Heart right ventricle (tissue), 16 donors: ENCODE measurements at regions not wholly inside any gene's neighbourhood (a gene's known extent, or its start where the extent isn't known, plus 50 kb on each side); places are given as distances from the start of the nearest gene placed in this dataset.

ENCODE experiments used
- ATAC-seq, 8 donors: fragments of 200-7000 bp; cut with Tn5 transposase; one replicate each; pipeline ENCODE4 v1.9.1; 2020; ENCODE audit warnings: mild to moderate bottlenecking in 8 of 8, moderate library complexity in 8 of 8, moderate number of reproducible peaks in 1 of 8
- DNase-seq, 2 donors: peaks; one replicate each; pipeline ENCODE4 v3.0.0-alpha.2; 2020
- H3K27ac ChIP-seq, 10 donors: fragments of 200-600 bp; sonication (generic) in 2 of 10; one replicate each; pipeline versions ENCODE4 v1.5.0 to v1.8.0; 2020 to 2022; ENCODE audit warnings: mild to moderate bottlenecking in 3 of 10
- H3K27me3 ChIP-seq, 7 donors: fragments of 200-600 bp; one replicate each; pipeline ENCODE4 v1.8.0; 2021 to 2022; ENCODE audit warnings: mild to moderate bottlenecking in 2 of 7
- H3K36me3 ChIP-seq, 9 donors: fragments of 200-600 bp; sonication (generic) in 1 of 9; one replicate each; pipeline versions ENCODE4 v1.5.0 to v1.8.0; 2020 to 2022; ENCODE audit warnings: mild to moderate bottlenecking in 2 of 9
- H3K4me1 ChIP-seq, 9 donors: fragments of 200-600 bp; sonication (generic) in 1 of 9; one replicate each; pipeline versions ENCODE4 v1.5.0 to v1.8.0; 2020 to 2022; ENCODE audit warnings: mild to moderate bottlenecking in 4 of 9
- H3K4me3 ChIP-seq, 10 donors: fragments of 200-600 bp; sonication (generic) in 2 of 10; one replicate each; pipeline versions ENCODE4 v1.5.0 to v1.8.0; 2020 to 2022; ENCODE audit warnings: mild to moderate bottlenecking in 7 of 10, moderate library complexity in 2 of 10
- H3K9me3 ChIP-seq, 11 donors: fragments of 200-600 bp in 10 of 11; sonication (generic) in 2 of 11; one replicate each; pipeline versions ENCODE4 v1.5.0 to v1.8.0; 2013 to 2022; ENCODE audit warnings: mild to moderate bottlenecking in 2 of 11, control low read depth in 1 of 11, moderate library complexity in 1 of 11
- CTCF ChIP-seq, 9 donors: fragments of 200-600 bp; sonication (generic) in 2 of 9; IDR thresholded peaks; one replicate each; pipeline versions ENCODE4 v1.5.0 to v1.8.0; 2021 to 2022; ENCODE audit warnings: antibody characterized with exemption in 9 of 9, mild to moderate bottlenecking in 5 of 9, moderate library complexity in 1 of 9
- WGBS, 2 donors: extraction: QIAGEN DNeasy Blood & Tissue Kit; methylation state at CpG; one replicate each; pipeline ENCODE4 v1.1.7; 2013; ENCODE audit warnings: inconsistent platforms in 1 of 2; 5-methylcytosine and 5-hydroxymethylcytosine counted together
- intact Hi-C, 10 donors: fragments of 100-400 bp; cut with DNase I; formaldehyde crosslinking; loops; one replicate each; pipeline versions ENCODE4 v1.11.1 to v1.14.2; 2022
- donor health status: Arrhythmogenic right ventricular cardiomyopathy.
- donor health status: ischemic (EF 13 %, LVEDD 7.1; RV severe dilation, severe dysfunction).
- donor health status: healthy with polysubstance abuse.
- donor health status: DM: no; HTN: yes; CAD: no.
- donor health status: DM: no; HTN: no; CAD: no.
- donor health status: ischemic (EF 25% LVEDD 6.9; RV normal size, moderate dysfunction).
- donor health status: ischemic (EF 25% LVEDD 5.7; RV mildly dilated, moderate dysfunction).
- donor health status: healthy.
- donor health status: DM: yes; HTN: yes; CAD: no.
- donor health status: Ischemic cardiomyopathy.
- donor health status: ischemic (EF 35%, LVEDD 5.7; RV mildly dilated, moderate dysfunction).
- donor health status: nonischemic (EF 11% LVEDD 7.7; RV severe dilation, severe dysfunction).
- donor health status: DM: yes; HTN: yes; CAD: no.
- donor health status: PGD.
- donor health status: ischemic (EF 29% LVEDD 5.4; RV normal size, mild dysfunction).
- donor health status: nonischemic (EF 23%, LVEDD 6.1; RV moderate dilation, normal function).

GRCh38 chr2:6352906-6353515, 512.7 kb downstream of the CMPK2 start:
- intact Hi-C loops, result loop anchor here in 8 of 10 donors (1.0 to 5.0 kb wide), 3 partner anchors 420 to 474 kb away; no protein-coding TSS in a partner anchor
- DNase-seq (peak; percentile 22 to 42), ATAC-seq (peak in 1 of 8 donors; percentile 51)
- no peak overlapping the region for H3K27ac ChIP-seq
- H3K4me1 ChIP-seq, result no peaks in the 10 kb centered on the region
- TF ChIP-seq CTCF (IDR thresholded peaks at IDR 0.05), result peak; percentile 33 to 73 (median 65)
- H3K9me3 ChIP-seq, result no peaks in the 10 kb centered on the region
- no peaks in the 10 kb centered on the region for H3K36me3 ChIP-seq
- 40 to 42% methylated on average over 8 of the region's 8 CpGs for WGBS, 2 donors
- H3K4me3 ChIP-seq, result no peak overlapping the region
- no peaks in the 10 kb centered on the region for H3K27me3 ChIP-seq

- no peaks in the 10 kb centered on the region for H3K9me3 ChIP-seq
- intact Hi-C loops, result loop anchor here in 9 of 10 donors (1.0 to 5.0 kb wide), 3 partner anchors 419 to 474 kb away; no protein-coding TSS in a partner anchor
- WGBS, 2 donors, result 81 to 99% methylated on average over 4 of the region's 4 CpGs
Observed at GRCh38 chr2:6353669-6354068, 512.0 kb downstream of the CMPK2 start.

GRCh38 chr2:6354546-6354945, 511.2 kb downstream of the CMPK2 start:
- 85 to 91% methylated on average over 2 of the region's 2 CpGs for WGBS, 2 donors
- ATAC-seq (no peak), DNase-seq (no peak)
- H3K36me3 ChIP-seq, result no peaks in the 10 kb centered on the region
- no peaks in the 10 kb centered on the region for H3K27me3 ChIP-seq
- no peak overlapping the region for H3K4me3 ChIP-seq
- no peak for TF ChIP-seq CTCF (IDR thresholded peaks at IDR 0.05)
- no peaks in the 10 kb centered on the region for H3K9me3 ChIP-seq
- no peak overlapping the region for H3K27ac ChIP-seq
- H3K4me1 ChIP-seq, result no peaks in the 10 kb centered on the region
- intact Hi-C loops, result loop anchor here in 2 of 10 donors (2.0 to 5.0 kb wide), 2 partner anchors 418 to 473 kb away; no protein-coding TSS in a partner anchor

More at GRCh38 chr2:6353669-6354068, 512.0 kb downstream of the CMPK2 start:
- H3K4me3 ChIP-seq, result no peak overlapping the region
- no peak for TF ChIP-seq CTCF (IDR thresholded peaks at IDR 0.05)
- H3K27ac ChIP-seq, result no peak overlapping the region
- H3K36me3 ChIP-seq, result no peaks in the 10 kb centered on the region
- no peaks in the 10 kb centered on the region for H3K27me3 ChIP-seq
- ATAC-seq (no peak), DNase-seq (no peak)
- no peaks in the 10 kb centered on the region for H3K4me1 ChIP-seq

GRCh38 chr2:6355886-6356761, 509.6 kb downstream of the CMPK2 start:
- TF ChIP-seq CTCF (IDR thresholded peaks at IDR 0.05), result no peak
- H3K4me3 ChIP-seq, result no peak overlapping the region
- no peaks in the 10 kb centered on the region for H3K9me3 ChIP-seq
- no peak overlapping the region for H3K27ac ChIP-seq
- H3K27me3 ChIP-seq, result peaks cover 0 to 3% (median 0%) of the 10 kb centered on the region in 7 donors
- no peaks in the 10 kb centered on the region for H3K4me1 ChIP-seq
- no peak for DNase-seq
- no peaks in the 10 kb centered on the region for H3K36me3 ChIP-seq
- intact Hi-C loops, result loop anchor here in 2 of 10 donors (2.0 to 5.0 kb wide), 2 partner anchors 416 to 417 kb away; no protein-coding TSS in a partner anchor
- WGBS, 2 donors, result 73 to 75% methylated on average over 6 of the region's 6 CpGs
- ATAC-seq, result no peak
